ENCODE measurements at regions not wholly inside any gene's neighbourhood (a gene's known extent, or its start where the extent isn't known, plus 50 kb on each side); places are given as distances from the start of the nearest gene placed in this dataset.
A peak's percentile ranks its signal among the peaks of the same experiment; 100 is the strongest.
"Not testable (repeated sequence)": the region's sequence is repeated elsewhere in the genome, so short reads cannot be mapped to it uniquely, and the experiment has no call there.

GRCh38 chr16:13835387-13835786 lies 84.6 kb upstream of the ERCC4 start:
- peak overlapping the region in 1 of 21 experiments; percentile 83 for H3K27ac ChIP-seq

GRCh38 chr16:13835935-13836730 lies 83.8 kb upstream of the ERCC4 start:
- H3K4me3 ChIP-seq: no peak overlapping the region

More at GRCh38 chr16:13835387-13835786, 84.6 kb upstream of the ERCC4 start:
- no peak overlapping the region for H3K4me3 ChIP-seq

DNA sequence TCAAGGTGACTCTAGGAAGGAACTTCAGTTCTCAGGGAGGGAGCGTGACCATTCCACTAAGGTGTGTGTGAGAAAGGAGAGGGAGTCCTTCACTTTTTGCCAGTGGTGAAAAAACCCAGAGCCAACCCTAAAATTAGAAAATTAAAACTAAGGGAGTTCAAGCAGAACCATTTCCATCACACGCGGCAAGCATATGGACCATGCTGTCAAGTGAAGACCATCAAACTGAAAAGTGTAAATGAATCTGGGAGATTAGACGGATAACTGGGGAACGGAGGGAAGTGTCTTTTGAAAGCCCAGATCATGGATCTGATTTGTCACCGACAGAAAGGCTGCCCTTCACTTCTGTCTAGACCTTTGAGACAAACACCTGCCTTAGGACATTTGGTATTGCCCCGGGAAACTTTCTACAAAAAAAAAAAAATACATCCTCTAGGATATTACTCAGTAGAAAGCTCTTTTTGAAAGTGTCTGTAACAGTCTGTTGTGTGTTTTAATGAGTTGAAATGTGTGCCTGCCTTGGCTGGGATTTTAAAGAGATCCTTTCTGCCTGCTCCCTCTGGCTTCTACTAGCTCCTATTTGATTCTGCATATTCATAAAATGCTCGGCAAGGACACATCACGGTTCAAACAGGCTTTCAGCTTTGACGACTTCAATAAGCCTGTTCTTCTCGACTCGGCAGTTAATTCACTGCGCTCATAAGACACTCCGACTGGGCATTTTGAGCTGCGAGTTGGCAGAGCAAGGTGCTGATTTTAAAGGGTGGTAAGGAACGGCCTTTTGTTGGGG lies 81.4 kb upstream of the ERCC4 start:
- H3K4me3 ChIP-seq: no peak overlapping the region
- no peak overlapping the region for H3K27ac ChIP-seq

More at GRCh38 chr16:13835935-13836730, 83.8 kb upstream of the ERCC4 start:
- peak overlapping the region in 2 of 21 experiments; percentile 47 to 83 for H3K27ac ChIP-seq

GRCh38 chr16:13839577-13839976 lies 80.4 kb upstream of the ERCC4 start:
- Histone ChIP-seq H3K27ac (no peak overlapping the region), H3K4me3 (no peak overlapping the region)

DNA sequence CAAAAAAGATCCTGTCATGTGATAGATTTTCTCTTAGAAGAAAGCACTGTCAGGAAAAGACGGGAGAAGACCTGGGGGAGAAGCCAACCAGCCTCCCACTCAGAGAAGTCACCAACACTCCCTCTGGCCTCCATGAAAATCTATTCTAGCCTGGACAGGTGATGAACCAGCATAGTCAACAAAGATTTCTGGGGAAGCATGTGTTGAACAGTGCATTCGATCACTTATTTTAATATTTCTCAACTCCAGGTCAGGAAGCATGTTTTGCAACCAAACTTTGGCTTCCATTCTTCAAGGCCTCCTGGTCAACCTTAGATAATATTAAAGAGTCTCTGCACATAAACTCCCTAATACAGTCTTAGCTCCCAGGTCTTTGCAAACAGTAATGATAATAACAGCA lies 74.7 kb upstream of the ERCC4 start:
- Histone ChIP-seq H3K4me3 (no peak overlapping the region), H3K27ac (no peak overlapping the region)

GRCh38 chr16:13848795-13849194 lies 71.2 kb upstream of the ERCC4 start:
- Histone ChIP-seq H3K4me3 (no peak overlapping the region), H3K27ac (peak overlapping the region in 1 of 21 experiments; percentile 6)

GRCh38 chr16:13850173-13850572 lies 69.8 kb upstream of the ERCC4 start:
- not testable (repeated sequence) for H3K27ac ChIP-seq, H3K4me3 ChIP-seq

DNA sequence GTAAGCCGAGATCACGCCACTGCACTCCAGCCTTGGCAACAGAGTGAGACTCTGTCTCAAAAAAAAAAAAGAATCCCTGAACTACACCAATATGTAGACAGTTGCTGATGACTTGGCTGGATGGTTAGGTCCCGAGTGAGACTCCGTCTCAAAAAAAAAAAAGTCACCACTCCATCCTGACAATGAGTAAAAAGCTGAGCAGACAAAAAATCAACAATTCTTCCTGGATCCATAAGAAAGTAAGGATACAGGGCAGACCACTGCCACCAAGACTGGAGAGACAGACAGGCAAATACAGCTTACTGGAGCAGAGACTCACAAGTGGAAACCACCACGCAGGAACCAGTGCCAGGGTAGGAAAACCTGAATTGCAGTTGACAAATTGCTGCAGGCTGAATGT lies 67.1 kb upstream of the ERCC4 start:
- Histone ChIP-seq H3K27ac (no peak overlapping the region), H3K4me3 (no peak overlapping the region)

DNA sequence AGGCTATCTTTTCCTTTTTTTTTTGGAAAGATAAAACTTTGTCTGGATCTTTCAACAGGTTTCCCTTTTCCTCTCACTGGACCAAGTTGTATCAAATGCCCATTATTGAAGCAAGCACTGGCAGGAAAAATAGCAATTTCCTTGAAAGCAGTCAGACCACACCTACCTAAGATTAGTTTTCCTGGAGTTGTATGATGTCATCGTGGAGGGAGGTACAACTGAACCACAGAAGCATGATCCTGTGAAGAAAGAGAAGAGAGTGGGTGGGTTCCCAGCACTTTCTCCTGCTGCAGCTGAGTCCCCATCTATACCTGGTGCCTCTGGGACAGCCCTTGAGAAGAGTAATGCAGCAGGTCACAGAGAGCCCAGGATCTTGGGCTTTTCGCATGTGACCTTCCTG lies 63.6 kb upstream of the ERCC4 start:
- Histone ChIP-seq H3K27ac (no peak overlapping the region), H3K4me3 (no peak overlapping the region)

DNA sequence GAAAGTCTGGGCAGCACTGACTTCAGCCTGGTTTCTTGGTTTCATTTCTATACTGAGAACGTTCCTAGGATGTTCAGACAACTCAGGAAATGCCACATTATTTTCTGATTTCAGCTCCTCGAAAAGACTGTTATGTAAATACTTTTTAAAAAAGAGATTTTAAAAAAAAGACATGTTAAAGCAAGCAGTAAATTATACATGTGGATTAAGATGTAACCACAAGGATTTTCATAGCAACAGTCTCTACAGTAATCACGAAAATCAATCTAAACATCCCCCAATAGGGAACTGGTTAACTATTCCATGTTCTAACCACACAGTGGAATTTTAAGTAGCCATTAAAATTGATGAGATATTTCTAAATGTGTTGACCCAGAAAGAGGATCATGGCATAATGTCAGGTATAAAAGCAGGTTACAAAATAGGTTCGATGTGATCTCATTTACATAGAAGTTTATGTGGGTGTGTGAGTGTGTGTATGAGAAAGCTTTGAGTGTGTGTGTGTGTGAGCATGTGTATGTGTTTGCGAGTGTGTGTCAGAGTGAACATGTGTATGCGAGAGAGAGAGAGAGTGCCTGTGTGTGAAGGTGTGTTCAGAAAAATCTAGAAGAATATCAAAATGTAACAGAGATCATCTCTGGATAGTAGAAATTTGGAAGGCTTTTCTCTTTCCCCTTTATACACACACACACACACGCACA lies 63.0 kb upstream of the ERCC4 start:
- Histone ChIP-seq H3K4me3 (no peak overlapping the region), H3K27ac (no peak overlapping the region)

- no peak overlapping the region for H3K27ac ChIP-seq
- H3K4me3 ChIP-seq: no peak overlapping the region
These were observed 60.9 kb upstream of the ERCC4 start for GRCh38 chr16:13858873-13859580.

- H3K4me3 ChIP-seq: no peak overlapping the region
- no peak overlapping the region for H3K27ac ChIP-seq
These were observed 56.7 kb upstream of the ERCC4 start for GRCh38 chr16:13863075-13863765.

DNA sequence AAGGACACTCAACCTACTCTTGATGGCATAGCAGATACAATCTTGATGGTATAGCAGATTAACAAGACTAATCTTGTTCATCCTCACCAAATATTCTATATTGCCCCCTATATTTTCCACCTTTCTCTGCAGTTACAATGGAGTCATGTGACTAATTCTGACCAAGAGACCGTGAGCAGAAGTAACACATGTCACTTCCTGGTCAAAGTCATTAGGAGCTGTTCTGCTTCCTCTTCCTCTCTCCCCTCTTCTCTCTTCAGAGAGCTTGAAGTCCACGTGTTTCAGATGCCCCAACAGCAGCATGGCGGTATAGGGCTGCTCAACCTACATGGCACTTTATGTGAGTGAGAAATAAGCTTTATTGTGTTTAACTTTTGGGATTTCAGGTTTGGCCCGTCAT lies 55.3 kb upstream of the ERCC4 start:
- H3K27ac ChIP-seq: no peak overlapping the region
- H3K4me3 ChIP-seq: no peak overlapping the region

DNA sequence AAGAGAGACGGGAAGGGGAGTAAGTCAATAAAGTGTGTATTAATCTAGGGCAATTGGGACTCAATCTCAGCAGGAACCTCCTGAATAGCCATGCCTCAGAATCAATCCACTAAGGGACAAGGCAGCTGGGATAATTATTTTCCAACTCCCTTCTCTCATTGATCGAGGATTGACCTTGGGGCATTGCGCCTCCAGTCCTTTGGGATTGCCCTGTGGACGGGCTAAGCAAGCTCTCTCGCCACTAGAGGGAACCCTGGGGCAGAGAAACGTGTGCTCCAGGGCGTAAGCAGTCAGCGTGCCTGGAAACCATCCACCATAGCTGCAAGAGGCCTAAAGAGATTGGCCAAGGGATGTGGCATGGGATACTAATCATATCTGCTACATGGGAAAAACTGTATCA lies 53.9 kb upstream of the ERCC4 start:
- no peak overlapping the region for H3K4me3 ChIP-seq
- H3K27ac ChIP-seq: no peak overlapping the region
